GM04503 (cell line): ENCODE measurements at regions not wholly inside any gene's neighbourhood (a gene's known extent, or its start where the extent isn't known, plus 50 kb on each side); places are given as distances from the start of the nearest gene placed in this dataset.

Experiments
- DNase-seq: peaks from one replicate; pipeline ENCODE4 v3.0.0-alpha.2; 2012; ENCODE audit warnings: low read depth

DNA sequence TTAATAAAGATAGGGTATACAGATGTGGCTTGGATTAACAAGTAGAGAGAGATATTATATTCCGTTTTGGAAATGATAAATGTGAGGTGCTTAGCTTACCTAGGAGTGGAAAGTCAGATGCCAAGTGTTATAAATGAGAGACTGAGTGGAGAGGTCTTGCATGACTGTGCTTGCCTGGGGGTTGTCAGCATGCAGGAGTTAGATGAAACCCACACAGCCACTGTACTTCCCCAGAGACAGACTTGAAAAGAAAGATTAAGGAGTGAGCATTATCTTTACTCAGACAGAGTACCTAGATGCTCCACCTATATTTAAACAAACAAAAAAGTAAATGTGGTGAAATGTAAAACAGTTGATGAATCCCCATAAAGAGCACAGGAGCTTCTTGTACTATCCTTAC is 482.7 kb downstream of the RIT2 start:
- no peak for DNase-seq

DNA sequence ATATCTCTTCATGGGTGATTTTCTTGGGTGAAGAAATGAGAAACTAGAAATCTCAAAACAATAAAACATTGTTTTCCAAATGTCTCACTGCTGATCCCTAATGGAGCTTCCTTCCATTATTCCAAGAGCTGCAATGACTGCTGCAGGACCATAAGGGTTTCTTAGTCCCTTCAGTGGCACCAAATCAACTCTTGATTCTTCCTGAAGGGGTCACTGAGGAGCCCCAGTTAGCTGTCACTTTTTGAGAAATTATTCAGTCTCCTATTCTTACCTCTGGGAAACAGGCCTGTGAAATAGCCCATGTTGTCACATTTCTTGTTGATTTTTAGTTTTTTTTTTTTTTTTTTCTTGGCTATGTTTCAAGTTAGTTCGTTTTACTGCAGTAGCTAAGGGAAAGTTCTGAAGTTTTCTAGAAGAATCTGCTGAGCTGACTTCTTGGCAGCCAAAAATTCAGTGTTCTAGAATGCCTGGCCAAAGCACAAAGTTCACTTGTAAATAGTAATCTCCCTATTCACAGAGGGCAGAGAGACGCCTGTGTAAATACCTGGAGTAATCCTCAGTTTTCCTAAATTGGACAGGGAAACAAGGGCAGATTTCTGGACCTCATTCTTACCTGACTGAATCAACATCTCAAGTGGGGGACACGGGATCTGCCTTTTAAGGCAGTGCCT is 480.0 kb downstream of the RIT2 start:
- no peak for DNase-seq

GRCh38 chr18:42636309-42636708 is 479.2 kb downstream of the RIT2 start:
- DNase-seq: no peak

DNA sequence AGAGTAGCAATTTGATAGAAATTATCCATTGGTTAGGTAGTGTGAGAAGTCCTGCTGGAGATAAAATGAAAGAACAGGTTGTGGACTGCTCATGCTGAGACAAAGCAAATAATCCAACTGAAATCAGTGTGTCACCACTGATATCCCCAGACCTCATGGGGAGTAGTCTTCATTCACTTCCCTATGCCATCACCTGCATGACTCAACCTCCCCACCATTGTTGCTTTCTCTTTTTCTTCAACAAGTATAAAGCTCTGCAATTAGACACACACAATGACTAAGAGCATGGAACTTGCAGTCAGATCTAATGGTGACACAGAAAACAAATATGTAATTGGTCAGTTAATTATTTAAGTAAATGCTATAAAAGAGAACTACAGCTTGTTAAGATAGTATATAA is 475.3 kb downstream of the RIT2 start:
- DNase-seq: no peak

- no peak for DNase-seq
Observed at GRCh38 chr18:42641996-42642395, 473.5 kb downstream of the RIT2 start.

GRCh38 chr18:42644729-42645131 is 470.8 kb downstream of the RIT2 start:
- DNase-seq: no peak

GRCh38 chr18:42649331-42650035 is 466.0 kb downstream of the RIT2 start:
- no peak for DNase-seq

GRCh38 chr18:42654556-42654955 is 460.9 kb downstream of the RIT2 start:
- no peak for DNase-seq

DNA sequence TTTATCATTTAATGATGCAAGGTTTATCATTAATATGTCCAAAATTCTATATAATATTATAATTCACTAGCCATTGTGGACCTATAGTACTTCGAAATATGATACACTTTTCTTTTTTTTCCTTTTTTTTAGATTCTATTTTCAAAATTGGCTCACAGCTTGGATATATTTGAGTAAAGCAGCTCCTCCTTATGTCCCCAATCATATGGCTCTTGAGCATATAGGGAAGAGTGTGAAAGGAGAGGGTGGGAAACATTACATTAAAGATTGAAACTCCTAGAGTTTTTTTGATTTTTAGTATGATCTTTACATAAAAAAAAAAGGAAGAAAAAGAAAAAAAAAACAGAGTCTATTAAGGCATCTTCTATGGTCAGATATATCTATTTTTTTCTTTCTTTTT is 457.9 kb downstream of the RIT2 start:
- DNase-seq: no peak

GRCh38 chr18:42658171-42658570 is 457.3 kb downstream of the RIT2 start:
- no peak for DNase-seq

DNA sequence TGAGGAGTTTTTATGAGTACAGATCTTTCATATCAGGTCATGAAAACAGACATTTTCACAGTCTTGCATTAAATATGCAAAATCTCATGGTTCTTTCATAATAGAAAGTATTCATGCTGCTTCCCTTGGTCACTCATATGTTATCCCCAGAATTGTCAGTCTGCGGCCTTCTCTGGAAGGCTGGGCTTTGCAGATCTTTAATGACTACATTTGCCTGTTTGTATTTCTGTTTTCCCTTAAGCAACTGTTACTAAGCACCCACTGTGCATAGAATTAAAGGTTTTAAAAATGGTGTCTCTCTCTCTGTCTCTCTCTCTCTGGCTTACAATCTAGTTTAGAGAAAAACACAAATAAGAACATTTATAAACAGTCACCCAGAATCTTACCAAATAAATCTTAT is 456.3 kb downstream of the RIT2 start:
- no peak for DNase-seq

DNA sequence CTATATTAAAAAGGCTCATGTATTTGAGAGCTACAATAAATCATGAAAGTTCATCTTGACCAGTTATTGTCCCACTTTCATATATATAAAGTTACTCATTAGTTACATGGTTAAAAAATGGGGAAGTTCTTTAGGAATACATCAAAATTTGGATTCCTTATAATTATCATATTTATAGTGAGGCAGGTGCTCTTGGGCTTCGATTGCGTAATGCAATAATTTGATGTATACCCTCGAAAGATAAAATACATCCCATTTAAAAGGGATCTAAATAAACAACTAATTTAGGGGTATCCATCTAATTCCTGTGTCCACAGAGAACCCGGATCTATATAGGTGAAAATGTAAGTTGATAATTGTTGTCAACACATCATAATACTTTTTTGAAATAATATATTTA is 444.6 kb downstream of the RIT2 start:
- DNase-seq: no peak

DNA sequence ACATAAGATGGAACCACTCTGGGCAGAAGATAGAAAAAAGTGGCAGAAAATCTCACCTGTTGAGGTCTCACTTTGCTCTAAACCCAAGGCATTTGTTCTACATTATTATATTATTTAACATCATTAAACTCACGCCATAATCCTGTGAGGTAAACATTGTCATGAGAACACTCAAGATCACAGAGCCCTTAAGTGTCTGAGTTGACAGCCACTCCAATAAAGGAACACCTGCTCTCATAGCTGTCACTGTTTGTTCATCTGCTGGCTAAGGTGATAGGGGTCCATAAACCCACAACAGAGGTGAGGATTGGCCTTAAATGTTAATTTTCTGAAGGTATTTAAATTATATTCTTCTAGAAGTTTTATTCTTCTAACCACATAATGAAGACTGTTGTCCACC is 439.7 kb downstream of the RIT2 start:
- DNase-seq: no peak

DNA sequence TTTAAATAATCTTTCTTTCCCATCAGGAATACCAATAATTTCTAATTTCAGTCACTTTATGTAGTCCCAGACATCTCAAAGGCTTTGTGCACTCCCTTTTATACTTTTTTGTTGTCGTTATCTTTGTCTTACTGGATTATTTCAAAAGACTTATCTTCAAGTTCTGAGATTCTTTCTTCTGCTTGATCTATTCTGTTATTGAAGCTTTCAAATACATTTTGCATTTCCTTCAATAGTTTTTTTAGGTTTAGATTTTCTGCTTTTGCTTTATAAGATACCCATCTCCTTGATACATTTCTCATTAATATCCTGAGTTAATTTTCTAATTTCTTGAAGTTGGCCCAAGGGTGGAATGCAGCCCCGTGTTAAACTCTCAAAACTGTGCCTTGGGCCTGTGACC is 432.4 kb downstream of the RIT2 start:
- DNase-seq: no peak

GRCh38 chr18:42689310-42689709 is 426.2 kb downstream of the RIT2 start:
- no peak for DNase-seq
